HG03442 (cell line): ENCODE measurements at regions not wholly inside any gene's neighbourhood (a gene's known extent, or its start where the extent isn't known, plus 50 kb on each side); places are given as distances from the start of the nearest gene placed in this dataset.
"Not testable (repeated sequence)": the region's sequence is repeated elsewhere in the genome, so short reads cannot be mapped to it uniquely, and the experiment has no call there.

Experiments
- ATAC-seq: cut with Tn5 transposase; IDR thresholded peaks from one replicate; pipeline ENCODE4 v1.9.1; 2021; ENCODE audit warnings: mild to moderate bottlenecking, moderate library complexity; ENCODE audit not compliant: unreplicated experiment

GRCh38 chr3:161689584-161690298 lies 193.1 kb downstream of the OTOL1 start:
- no peak for ATAC-seq

DNA sequence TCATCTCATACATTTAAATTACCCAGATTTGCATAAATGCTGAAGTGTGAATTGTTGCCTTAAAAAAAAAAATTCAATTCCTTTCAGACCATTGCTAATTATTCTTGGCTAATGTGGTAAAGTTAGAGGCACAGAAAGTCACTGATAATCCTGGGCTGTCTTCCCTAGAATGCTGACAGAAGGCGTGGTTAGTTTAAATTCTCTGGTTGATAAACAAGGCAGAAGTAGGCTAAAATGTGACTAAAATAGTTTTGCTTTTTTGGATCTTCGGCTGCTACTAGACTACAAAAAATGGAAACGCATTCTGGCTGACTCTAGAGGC lies 193.7 kb downstream of the OTOL1 start:
- ATAC-seq = no peak

DNA sequence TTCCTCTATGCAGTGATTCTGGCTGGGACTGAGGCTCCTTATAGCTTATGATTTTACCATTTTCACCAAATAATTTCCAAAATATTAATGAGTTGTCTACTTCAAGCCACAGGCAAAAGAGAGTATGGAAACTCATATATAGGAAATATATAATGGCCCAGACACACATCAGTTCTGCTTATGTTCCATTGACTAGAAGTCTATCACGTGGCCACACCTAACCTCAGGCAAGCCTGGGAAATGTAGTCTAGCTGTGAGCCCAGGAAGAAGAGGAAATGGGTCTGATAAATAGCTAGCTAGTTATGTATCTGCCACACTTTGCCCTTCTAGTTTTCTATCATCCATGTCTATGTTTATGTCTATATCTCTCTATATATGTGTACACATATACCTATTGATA lies 195.1 kb downstream of the OTOL1 start:
- no peak for ATAC-seq

DNA sequence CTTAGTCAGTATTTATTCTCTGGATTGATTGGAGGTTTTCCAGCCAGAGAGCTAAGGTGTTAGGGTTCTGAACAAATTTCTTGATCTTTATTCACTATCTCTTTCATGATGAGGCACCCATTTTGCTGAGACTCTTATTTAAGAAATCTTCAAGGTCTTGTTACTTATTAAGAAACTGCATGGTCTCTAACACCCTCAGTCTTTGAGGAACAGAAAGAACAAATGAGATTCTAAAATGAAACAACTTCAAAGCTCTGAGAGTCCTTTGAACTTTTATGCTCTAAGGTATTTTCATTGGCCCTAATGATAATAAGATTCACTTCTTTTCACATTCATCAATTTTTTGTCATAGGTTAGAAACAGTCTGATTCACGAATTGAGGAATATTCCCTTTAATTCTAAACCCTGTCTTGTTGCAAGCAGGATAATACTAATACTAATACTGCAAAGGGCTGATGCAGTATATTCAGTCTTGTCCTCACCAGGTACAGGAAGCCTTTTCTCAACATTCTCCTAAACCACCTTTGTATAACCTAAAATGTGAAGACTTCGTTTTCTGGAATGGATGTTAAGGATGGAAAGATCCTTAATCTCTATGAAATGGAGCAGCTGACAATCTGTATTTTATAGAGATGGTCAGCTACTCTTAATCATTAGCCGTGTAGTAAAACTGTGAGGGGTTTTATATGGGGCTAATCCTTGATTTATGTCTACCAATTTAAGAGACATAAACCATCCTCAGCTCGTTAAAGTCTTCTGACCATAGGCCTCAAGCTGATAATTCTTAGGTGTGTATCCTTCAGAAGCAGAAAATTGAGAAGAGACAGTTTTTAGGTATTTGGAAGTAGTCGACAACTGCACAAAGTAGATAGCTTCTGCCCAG lies 198.3 kb downstream of the OTOL1 start:
- ATAC-seq = peak; percentile 76

- no peak for ATAC-seq
Measured at GRCh38 chr3:161695811-161696210, 199.2 kb downstream of the OTOL1 start.

GRCh38 chr3:161700998-161701397 lies 204.4 kb downstream of the OTOL1 start:
- ATAC-seq = peak; percentile 89

- not testable (repeated sequence) for ATAC-seq
Measured at GRCh38 chr3:161707253-161707652, 210.6 kb downstream of the OTOL1 start.

- ATAC-seq = no peak
Measured at GRCh38 chr3:161713731-161714130, 217.1 kb downstream of the OTOL1 start.

DNA sequence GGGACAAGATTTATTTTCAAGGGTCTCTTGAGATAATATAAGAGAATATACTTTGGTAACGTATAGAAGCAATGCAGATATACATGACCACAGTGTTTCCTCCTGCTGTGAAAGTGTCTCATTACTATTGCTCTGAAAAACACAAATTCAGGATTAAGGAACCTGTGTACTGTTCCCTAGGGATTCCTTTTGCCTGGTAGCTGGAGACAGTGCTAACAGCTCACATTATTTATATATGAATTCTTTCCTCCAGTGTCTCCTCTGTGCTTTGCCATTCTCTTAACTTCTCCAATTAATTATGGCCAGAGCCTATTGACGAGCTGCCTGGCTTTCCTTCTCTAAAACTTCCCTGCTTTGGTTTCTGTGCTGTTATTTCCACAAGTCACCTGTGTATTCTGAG lies 235.4 kb downstream of the OTOL1 start:
- ATAC-seq = no peak

GRCh38 chr3:161737171-161737570 lies 240.6 kb downstream of the OTOL1 start:
- ATAC-seq = no peak

DNA sequence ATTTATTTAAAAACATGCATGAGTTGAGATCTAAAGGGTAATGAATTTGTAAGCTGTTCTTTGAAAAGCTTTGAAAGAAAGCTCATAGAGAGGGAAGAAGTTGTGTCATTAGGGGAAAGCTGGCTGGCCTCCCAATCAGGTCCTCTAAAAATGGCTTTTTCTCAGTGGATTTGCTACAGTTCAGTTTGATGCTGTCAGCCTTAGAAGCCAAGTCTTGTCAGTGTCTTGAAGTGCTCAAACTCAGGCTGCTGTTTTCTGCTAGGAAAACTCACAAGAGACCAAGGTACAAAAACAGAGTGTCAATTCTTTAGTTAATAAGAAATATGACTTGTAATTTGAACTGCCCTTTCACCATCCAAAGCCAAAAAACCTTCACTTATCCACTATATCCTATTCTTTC lies 243.8 kb downstream of the OTOL1 start:
- no peak for ATAC-seq

- no peak for ATAC-seq
Measured at GRCh38 chr3:161744366-161744765, 247.8 kb downstream of the OTOL1 start.

GRCh38 chr3:161745741-161746140 lies 249.1 kb downstream of the OTOL1 start:
- no peak for ATAC-seq

DNA sequence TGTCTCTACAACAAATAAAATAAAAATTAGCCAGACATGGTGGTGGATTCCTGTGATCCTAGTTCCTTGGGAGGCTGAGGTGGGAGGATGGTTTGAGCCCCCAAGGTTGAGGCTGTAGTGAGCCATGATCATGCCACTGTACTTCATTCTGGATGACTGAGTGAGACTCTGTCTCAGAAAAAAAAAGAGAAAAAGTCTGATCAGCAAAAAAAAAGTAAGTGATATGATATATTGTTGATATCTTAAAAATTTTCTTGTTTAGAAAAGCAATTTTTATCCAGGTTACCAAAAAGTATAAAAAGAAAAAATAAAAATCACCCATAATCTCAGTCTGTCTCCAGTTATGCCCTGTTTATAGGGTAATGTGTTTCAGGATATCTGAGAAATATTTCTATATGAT lies 251.4 kb downstream of the OTOL1 start:
- no peak for ATAC-seq

- ATAC-seq = no peak
Measured at GRCh38 chr3:161754420-161755053, 257.9 kb downstream of the OTOL1 start.

DNA sequence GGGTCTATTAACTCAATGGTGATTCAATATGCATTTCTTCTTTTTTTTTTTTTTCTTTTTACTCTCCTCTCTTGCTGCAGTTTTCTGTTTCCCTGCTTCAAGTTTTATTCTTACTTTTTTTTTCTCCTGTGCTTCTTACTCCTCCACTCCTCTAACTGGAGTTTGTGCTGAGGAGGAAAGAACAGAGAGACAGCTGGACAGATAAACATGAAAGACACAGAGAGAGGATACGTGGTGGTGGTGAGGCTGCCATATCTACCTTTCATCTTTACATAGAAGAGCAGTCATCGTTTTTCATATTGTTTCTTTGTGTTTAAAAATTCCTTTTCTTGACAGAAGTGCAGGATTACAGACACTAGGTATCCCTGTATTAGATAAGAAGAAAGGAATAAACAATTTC lies 262.8 kb downstream of the OTOL1 start:
- ATAC-seq = no peak

DNA sequence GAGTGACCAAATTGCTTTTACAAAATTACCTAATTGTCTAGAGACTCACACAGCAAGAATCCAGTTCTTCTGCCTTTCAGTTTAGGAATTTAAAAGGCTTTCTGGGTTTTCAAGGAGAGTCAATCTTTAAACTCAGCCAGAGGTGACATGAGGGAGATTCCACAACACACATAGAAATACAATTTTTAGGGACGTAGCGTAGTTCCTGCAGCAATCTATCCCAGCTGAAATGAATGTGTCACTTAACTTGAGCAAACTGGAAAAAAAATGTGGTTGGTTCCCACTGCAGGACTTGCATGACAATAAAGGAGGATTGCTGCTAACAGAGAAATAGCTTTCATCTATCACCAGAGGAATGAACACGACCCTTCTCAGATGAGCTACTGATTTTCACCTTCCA lies 269.7 kb downstream of the OTOL1 start:
- ATAC-seq = no peak

- peak; percentile 90 for ATAC-seq
Measured at GRCh38 chr3:161770484-161771386, 274.1 kb downstream of the OTOL1 start.

DNA sequence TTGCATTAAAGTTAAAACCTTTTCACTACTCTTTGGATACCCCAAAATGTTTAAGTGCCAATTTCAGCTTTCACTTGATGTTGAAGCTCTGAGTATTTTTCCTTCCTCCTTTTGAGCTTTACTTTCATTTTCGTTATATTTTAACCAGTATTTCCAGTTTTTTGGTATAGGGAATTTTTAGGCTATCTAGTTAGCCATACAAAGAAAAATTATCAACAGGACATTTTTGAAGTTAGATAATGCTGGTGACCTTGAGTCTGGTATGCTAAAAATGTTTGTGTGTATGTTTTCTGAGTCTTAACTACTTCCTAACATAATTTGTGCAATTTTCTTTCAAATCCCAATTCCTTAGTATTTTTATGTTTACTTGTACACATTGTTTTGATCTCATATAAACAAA lies 284.8 kb downstream of the OTOL1 start:
- ATAC-seq = no peak

GRCh38 chr3:161793194-161793930 lies 296.8 kb downstream of the OTOL1 start:
- no peak for ATAC-seq
